CD4-positive, alpha-beta T cell treated with Interleukin-21 for 1 hour (primary cell): ENCODE measurements at regions not wholly inside any gene's neighbourhood (a gene's known extent, or its start where the extent isn't known, plus 50 kb on each side); places are given as distances from the start of the nearest gene placed in this dataset.
"Not testable (repeated sequence)": the region's sequence is repeated elsewhere in the genome, so short reads cannot be mapped to it uniquely, and the experiment has no call there.

ENCODE experiments used
- DNase-seq: peaks from one replicate; pipeline ENCODE4 v3.0.0-alpha.2; 2020

GRCh38 chr13:65787082-65787481 lies 1443.1 kb downstream of the PCDH9 start:
- DNase-seq = no peak

DNA sequence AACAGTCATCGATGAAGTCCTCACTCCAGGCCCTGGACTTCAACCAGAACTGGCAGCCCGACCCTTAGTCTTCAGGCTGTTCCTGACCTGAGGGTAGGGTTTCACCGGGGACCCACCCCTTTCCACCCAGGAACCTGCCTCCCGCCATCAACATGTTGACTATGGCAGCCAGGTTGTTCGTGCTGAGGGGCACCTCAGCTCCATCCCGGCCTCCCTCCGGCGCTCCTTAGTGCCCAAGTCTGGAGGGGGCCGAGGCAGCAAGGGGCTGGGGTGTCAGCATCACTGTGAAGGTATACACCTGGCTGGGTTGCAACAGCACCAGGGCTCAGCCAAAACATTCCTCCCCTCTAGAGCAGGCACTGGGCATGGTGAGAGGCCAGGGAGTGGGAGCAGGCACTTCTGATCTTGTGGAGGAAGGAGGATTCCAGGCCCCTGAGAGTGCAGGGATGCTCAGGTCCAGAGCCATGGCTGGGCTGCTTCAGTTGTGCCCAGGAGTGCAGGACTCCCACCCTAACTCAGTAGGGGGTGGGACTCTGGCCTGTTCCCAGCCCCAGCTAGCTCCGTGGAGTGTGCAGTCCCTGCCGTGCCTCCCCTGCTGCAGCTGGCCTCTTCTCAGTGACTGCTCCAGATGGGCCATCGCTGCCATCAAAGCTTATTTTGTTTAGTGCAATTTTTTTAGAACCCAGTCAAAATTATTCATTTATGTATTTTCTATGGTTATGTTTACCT lies 1445.9 kb downstream of the PCDH9 start:
- no peak for DNase-seq

GRCh38 chr13:65783383-65783782 lies 1446.8 kb downstream of the PCDH9 start:
- no peak for DNase-seq

GRCh38 chr13:65771704-65772313 lies 1458.3 kb downstream of the PCDH9 start:
- DNase-seq = not testable (repeated sequence)

- DNase-seq = no peak
Observed at GRCh38 chr13:65768545-65768944, 1461.6 kb downstream of the PCDH9 start.

DNA sequence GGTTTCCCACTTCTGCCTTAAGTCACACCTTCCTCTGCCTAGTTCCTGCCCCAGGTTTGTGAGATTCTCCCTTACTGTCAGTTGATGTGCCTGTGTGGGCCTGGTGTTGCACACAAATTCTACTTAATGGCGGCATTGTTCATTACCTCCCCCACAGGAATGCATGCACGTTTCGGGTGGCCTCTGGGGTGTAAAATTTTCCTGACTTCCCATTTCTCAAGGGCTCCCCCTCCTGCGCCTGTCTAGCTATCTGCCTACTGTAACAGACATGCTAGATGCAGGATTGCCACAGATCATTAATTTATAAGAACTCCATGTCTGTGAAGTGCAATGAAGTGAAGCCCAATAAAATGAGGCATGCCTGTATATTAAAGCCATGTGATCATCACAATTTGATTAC lies 1466.3 kb downstream of the PCDH9 start:
- no peak for DNase-seq

DNA sequence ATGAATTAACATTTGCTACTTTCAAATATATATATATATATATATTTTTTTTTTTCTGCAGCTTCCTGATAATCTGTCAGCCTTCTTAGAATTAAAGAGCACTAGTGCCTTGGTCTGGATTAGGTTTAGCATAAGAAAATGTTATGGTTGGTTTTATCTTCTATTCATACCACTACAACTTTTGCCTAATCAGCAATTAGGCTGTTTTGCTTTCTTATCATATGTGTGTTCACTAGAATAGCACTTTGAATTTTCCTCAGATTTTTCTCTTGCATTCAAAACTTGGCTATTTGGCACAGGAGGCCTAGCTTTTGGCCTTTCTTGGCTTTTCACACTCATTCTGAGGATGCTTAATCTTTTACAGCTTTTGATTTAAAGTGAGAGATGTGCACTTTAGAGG lies 1468.1 kb downstream of the PCDH9 start:
- DNase-seq = no peak

DNA sequence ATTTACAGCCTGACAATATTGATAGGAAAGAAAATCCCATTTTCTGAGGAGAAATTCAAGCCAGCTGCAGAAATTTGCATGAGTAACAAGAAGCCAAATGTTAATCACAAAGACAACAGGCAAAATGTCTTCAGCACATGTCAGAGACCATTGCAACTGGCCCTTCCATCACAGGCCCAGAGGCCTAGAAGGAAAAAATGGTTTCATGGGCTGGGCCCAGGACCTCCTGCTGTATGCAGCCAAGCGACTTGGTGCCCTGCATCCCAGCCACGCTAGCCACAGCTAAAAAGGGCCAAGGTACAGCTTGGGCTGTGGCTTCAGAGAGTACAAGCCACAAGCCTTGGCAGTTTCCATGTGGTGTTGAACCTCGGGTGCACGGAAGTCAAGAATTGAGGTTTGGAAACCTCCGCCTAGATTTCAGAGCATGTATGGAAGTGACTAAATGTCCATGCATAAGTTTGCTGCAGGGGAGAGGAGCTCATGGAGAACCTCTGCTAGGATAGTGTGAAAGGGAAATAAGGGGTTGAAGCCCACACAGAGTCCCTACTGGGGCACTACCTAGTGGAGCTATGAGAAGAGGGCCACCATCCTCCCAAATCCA lies 1474.0 kb downstream of the PCDH9 start:
- DNase-seq = no peak

- no peak for DNase-seq
Observed at GRCh38 chr13:65748227-65748626, 1481.9 kb downstream of the PCDH9 start.

GRCh38 chr13:65746406-65746921 lies 1483.7 kb downstream of the PCDH9 start:
- DNase-seq = no peak

- no peak for DNase-seq
Observed at GRCh38 chr13:65744836-65745235, 1485.3 kb downstream of the PCDH9 start.

- DNase-seq = no peak
Observed at GRCh38 chr13:65733110-65733509, 1497.0 kb downstream of the PCDH9 start.

- no peak for DNase-seq
Observed at GRCh38 chr13:65727070-65727469, 1503.1 kb downstream of the PCDH9 start.

DNA sequence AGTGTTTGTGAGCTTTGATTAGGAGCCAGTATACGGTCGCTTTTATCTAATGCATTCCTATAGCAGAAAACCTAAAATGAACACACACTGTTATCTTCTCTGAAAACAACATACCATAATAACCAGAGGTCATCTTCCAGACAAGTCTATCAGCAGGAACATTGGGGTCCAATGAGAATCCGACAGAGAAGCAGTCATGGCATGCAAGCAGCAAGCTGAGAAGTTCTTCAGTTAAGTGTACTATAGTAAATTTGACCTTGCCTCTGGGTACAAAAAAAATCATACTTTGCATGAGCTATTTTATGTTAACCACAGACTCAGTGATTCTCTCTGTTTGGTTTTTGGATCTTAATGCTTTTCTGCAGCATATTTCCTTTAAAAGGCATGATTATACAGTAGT lies 1505.1 kb downstream of the PCDH9 start:
- DNase-seq = no peak

GRCh38 chr13:65724226-65724625 lies 1505.9 kb downstream of the PCDH9 start:
- DNase-seq = no peak

- DNase-seq = no peak
Observed at GRCh38 chr13:65722506-65722905, 1507.6 kb downstream of the PCDH9 start.

DNA sequence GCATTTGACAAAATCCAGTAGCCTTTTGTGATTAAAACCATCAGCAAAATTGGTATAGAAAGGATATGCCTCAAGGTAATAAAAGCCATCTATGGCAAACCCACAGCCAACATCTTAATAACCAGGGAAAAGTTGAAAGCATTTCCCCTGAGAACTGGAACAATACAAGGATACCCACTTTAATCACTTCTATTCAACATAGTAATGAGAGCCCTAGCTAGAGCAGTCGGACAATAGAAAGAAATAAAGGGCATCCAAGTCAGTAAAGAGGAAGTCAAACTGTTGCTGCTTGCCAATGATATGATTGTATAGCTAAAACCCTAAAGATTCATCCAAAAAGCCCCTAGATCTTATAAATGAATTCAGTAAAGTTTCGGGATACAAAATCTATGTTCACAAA lies 1510.3 kb downstream of the PCDH9 start:
- no peak for DNase-seq

DNA sequence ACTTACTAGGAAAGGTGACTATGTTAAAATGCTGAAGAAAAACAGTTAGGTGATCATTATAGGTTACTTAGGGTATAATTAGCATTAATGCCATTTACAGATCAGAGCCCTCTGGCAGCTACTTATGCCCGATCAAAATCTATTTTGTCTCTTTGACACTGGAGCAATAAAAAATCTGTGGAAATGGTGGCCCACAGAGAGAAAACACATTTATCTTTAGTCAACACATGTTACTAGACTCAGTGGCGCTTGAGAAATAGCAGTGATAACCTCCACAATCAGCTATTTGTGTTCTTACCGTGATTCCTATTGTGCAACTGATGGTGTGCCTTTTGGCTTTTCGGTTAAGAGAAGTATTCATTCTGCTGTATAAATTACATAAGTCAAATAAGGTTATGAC lies 1519.6 kb downstream of the PCDH9 start:
- DNase-seq = no peak

GRCh38 chr13:65697843-65698242 lies 1532.3 kb downstream of the PCDH9 start:
- DNase-seq = no peak

GRCh38 chr13:65679240-65679639 lies 1550.9 kb downstream of the PCDH9 start:
- DNase-seq = no peak

DNA sequence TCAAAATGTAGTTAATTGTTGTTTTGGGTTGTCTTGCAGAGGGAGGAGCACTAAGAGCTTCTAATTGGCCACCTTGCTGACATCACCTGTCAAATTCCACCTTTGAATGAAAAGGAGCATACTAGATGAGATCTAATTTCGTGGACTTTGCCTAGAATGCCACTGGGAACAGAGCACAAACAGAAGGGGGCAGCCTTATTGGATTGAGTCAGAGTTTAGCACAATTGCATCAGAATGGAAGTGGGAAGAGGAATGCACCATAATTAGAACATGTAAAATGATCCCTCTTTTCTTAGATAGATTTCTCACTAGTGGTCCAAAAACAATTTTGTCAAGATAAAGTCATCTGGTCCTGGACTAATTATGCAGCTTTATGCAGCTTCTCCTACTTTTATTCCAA lies 1552.2 kb downstream of the PCDH9 start:
- DNase-seq = no peak

GRCh38 chr13:65675383-65675782 lies 1554.8 kb downstream of the PCDH9 start:
- not testable (repeated sequence) for DNase-seq

- no peak for DNase-seq
Observed at GRCh38 chr13:65670014-65670625, 1560.0 kb downstream of the PCDH9 start.

DNA sequence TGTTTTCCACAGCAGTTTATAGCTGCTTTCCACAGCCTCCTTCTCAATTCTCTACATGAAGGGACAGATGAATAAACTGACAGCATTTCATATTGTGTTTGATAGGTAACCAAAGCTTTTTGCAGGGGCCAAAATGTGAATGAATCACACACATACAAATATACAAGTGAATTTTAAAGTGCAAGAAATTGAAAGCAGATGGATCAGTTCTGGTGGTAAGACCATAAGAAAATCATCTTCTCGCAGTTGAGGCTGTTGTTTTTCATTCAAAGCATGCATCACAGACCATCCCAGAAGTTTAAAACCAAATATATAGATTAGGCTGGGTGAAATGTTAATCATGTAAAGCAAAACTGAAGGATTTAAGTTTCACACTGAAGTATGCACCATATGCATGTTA lies 1569.4 kb downstream of the PCDH9 start:
- DNase-seq = no peak
